NT2/D1 (cell line): ENCODE measurements at regions not wholly inside any gene's neighbourhood (a gene's known extent, or its start where the extent isn't known, plus 50 kb on each side); places are given as distances from the start of the nearest gene placed in this dataset.

ENCODE experiments used
- SUZ12 ChIP-seq: IDR thresholded peaks from 2 replicates; pipeline ENCODE4 v1.6.1; 2011; ENCODE audit not compliant: insufficient read length, insufficient read depth; ENCODE audit errors: extremely low read depth
- YY1 ChIP-seq: IDR thresholded peaks from 2 replicates; pipeline ENCODE4 v1.6.1; 2011; ENCODE audit not compliant: insufficient read length, insufficient read depth
- ZNF274 ChIP-seq: IDR thresholded peaks from 2 replicates; pipeline ENCODE4 v1.6.1; 2011; ENCODE audit warnings: mild to moderate bottlenecking, low read depth, low read length

- TF ChIP-seq SUZ12 (no peak), ZNF274 (no peak), YY1 (no peak)
Measured at GRCh38 chr22:47484960-47485569, 722.6 kb downstream of the TBC1D22A start.
